GM21786 (cell line): ENCODE measurements at regions not wholly inside any gene's neighbourhood (a gene's known extent, or its start where the extent isn't known, plus 50 kb on each side); places are given as distances from the start of the nearest gene placed in this dataset.
"Not testable (repeated sequence)": the region's sequence is repeated elsewhere in the genome, so short reads cannot be mapped to it uniquely, and the experiment has no call there.

Experiments
- ATAC-seq: cut with Tn5 transposase; IDR thresholded peaks from one replicate; pipeline ENCODE4 v1.9.1; 2021; ENCODE audit not compliant: unreplicated experiment

- not testable (repeated sequence) for ATAC-seq
These were observed 157.6 kb downstream of the KLRB1 start for GRCh38 chr12:9450127-9450567.

GRCh38 chr12:9449657-9450126, 158.0 kb downstream of the KLRB1 start:
- not testable (repeated sequence) for ATAC-seq

- no peak for ATAC-seq
These were observed 158.5 kb downstream of the KLRB1 start for GRCh38 chr12:9449181-9449580.

- ATAC-seq, result not testable (repeated sequence)
These were observed 159.1 kb downstream of the KLRB1 start for GRCh38 chr12:9448648-9449047.

GRCh38 chr12:9447791-9448614, 159.7 kb downstream of the KLRB1 start:
- peak; percentile 65 for ATAC-seq

GRCh38 chr12:9446883-9447761, 160.6 kb downstream of the KLRB1 start:
- peak; percentile 14 for ATAC-seq

- not testable (repeated sequence) for ATAC-seq
These were observed 167.3 kb downstream of the KLRB1 start for GRCh38 chr12:9440428-9440827.

- ATAC-seq, result not testable (repeated sequence)
These were observed 172.0 kb downstream of the KLRB1 start for GRCh38 chr12:9435682-9436081.

GRCh38 chr12:9430385-9430784, 177.3 kb downstream of the KLRB1 start:
- not testable (repeated sequence) for ATAC-seq

GRCh38 chr12:9428856-9429255, 178.9 kb downstream of the KLRB1 start:
- ATAC-seq, result not testable (repeated sequence)

GRCh38 chr12:9425429-9425828, 182.3 kb downstream of the KLRB1 start:
- not testable (repeated sequence) for ATAC-seq

- ATAC-seq, result not testable (repeated sequence)
These were observed 183.5 kb downstream of the KLRB1 start for GRCh38 chr12:9424175-9424740.

GRCh38 chr12:9422689-9423088, 185.0 kb downstream of the KLRB1 start:
- not testable (repeated sequence) for ATAC-seq

GRCh38 chr12:9421520-9422086, 186.1 kb downstream of the KLRB1 start:
- not testable (repeated sequence) for ATAC-seq

GRCh38 chr12:9420817-9421519, 186.7 kb downstream of the KLRB1 start:
- not testable (repeated sequence) for ATAC-seq

GRCh38 chr12:9418669-9419041, 189.1 kb downstream of the KLRB1 start:
- ATAC-seq, result not testable (repeated sequence)

GRCh38 chr12:9417947-9418668, 189.6 kb downstream of the KLRB1 start:
- ATAC-seq, result not testable (repeated sequence)

GRCh38 chr12:9417341-9417740, 190.4 kb downstream of the KLRB1 start:
- not testable (repeated sequence) for ATAC-seq

- ATAC-seq, result not testable (repeated sequence)
These were observed 191.4 kb downstream of the KLRB1 start for GRCh38 chr12:9416346-9416745.
